ENCODE measurements at regions not wholly inside any gene's neighbourhood (a gene's known extent, or its start where the extent isn't known, plus 50 kb on each side); places are given as distances from the start of the nearest gene placed in this dataset.
"Not testable (repeated sequence)": the region's sequence is repeated elsewhere in the genome, so short reads cannot be mapped to it uniquely, and the experiment has no call there.

- Histone ChIP-seq H3K27me3 (ENCODE audit: insufficient read depth, low read length) (no peaks in the 10 kb centered on the region), H2BK12ac (ENCODE audit: low read length) (no peak overlapping the region), H3K18ac (ENCODE audit: low read length) (no peak overlapping the region), H2BK120ac (ENCODE audit: insufficient read depth, low read length, poor library complexity) (no peak overlapping the region), H3K14ac (ENCODE audit: low read length) (no peak overlapping the region), H3K4me1 (ENCODE audit: control insufficient read depth in 1 of 2, insufficient read depth in 2 of 2, low read length in 2 of 2) (peaks cover 0 to 1% of the 10 kb centered on the region in 2 experiments), H3K23ac (ENCODE audit: low read length) (no peak overlapping the region), H2AFZ (ENCODE audit: insufficient read depth, low read length, poor library complexity) (no peak overlapping the region), H4K12ac (ENCODE audit: low read depth, low read length) (no peak overlapping the region), H3K27ac (ENCODE audit: low read depth, low read length) (no peak overlapping the region), H2BK5ac (ENCODE audit: low read depth, low read length, poor library complexity) (no peak overlapping the region), H3K36me3 (ENCODE audit: control insufficient read depth in 1 of 2, insufficient read depth in 2 of 2, low read length in 2 of 2) (no peaks in the 10 kb centered on the region), H3K79me1 (ENCODE audit: low read length) (no peaks in the 10 kb centered on the region), H3K79me2 (ENCODE audit: control insufficient read depth, insufficient read depth, low read length, poor library complexity) (no peaks in the 10 kb centered on the region), H4K8ac (ENCODE audit: low read depth, low read length) (no peak overlapping the region), H3K4me2 (ENCODE audit: low read length) (no peak overlapping the region), H3K4me3 (ENCODE audit: low read depth, low read length) (no peak overlapping the region), H4K91ac (ENCODE audit: low read depth, low read length) (no peak overlapping the region), H3K4ac (ENCODE audit: low read depth, low read length) (no peak overlapping the region), H3K9me3 (ENCODE audit: insufficient read depth, low read depth, low read length) (peaks cover 5% of the 10 kb centered on the region), H3K9ac (ENCODE audit: low read length) (no peak overlapping the region), H2AK5ac (ENCODE audit: low read length) (no peak overlapping the region)
- WGBS (ENCODE audit: extremely low coverage, insufficient coverage, insufficient read length), result no CpG with 5 or more reads among the region's 8 CpGs
- no peak for DNase-seq
Observed at GRCh38 chr22:23499845-23500500, 80.1 kb downstream of the IGLL1 start.

- H3K79me1 ChIP-seq (ENCODE audit: low read length), result no peaks in the 10 kb centered on the region
- peaks cover 5% of the 10 kb centered on the region for H3K9me3 ChIP-seq (ENCODE audit: insufficient read depth, low read depth, low read length)
- DNase-seq, result no peak
- H3K23ac ChIP-seq (ENCODE audit: low read length), result no peak overlapping the region
- no peaks in the 10 kb centered on the region for H3K27me3 ChIP-seq (ENCODE audit: insufficient read depth, low read length)
- H2BK12ac ChIP-seq (ENCODE audit: low read length), result no peak overlapping the region
- H3K27ac ChIP-seq (ENCODE audit: low read depth, low read length), result no peak overlapping the region
- no peak overlapping the region for H3K4me3 ChIP-seq (ENCODE audit: low read depth, low read length)
- no peak overlapping the region for H3K9ac ChIP-seq (ENCODE audit: low read length)
- no peak overlapping the region for H3K4ac ChIP-seq (ENCODE audit: low read depth, low read length)
- no peak overlapping the region for H2AK5ac ChIP-seq (ENCODE audit: low read length)
- no peak overlapping the region for H2AFZ ChIP-seq (ENCODE audit: insufficient read depth, low read length, poor library complexity)
- H4K91ac ChIP-seq (ENCODE audit: low read depth, low read length), result no peak overlapping the region
- no peak overlapping the region for H4K8ac ChIP-seq (ENCODE audit: low read depth, low read length)
- no peak overlapping the region for H3K18ac ChIP-seq (ENCODE audit: low read length)
- H3K79me2 ChIP-seq (ENCODE audit: control insufficient read depth, insufficient read depth, low read length, poor library complexity), result no peaks in the 10 kb centered on the region
- H3K14ac ChIP-seq (ENCODE audit: low read length), result no peak overlapping the region
- no CpG with 5 or more reads among the region's 22 CpGs for WGBS (ENCODE audit: extremely low coverage, insufficient coverage, insufficient read length)
- peaks cover 0 to 1% of the 10 kb centered on the region in 2 experiments for H3K4me1 ChIP-seq (ENCODE audit: control insufficient read depth in 1 of 2, insufficient read depth in 2 of 2, low read length in 2 of 2)
- no peak overlapping the region for H4K12ac ChIP-seq (ENCODE audit: low read depth, low read length)
- no peak overlapping the region for H2BK5ac ChIP-seq (ENCODE audit: low read depth, low read length, poor library complexity)
- no peak overlapping the region for H2BK120ac ChIP-seq (ENCODE audit: insufficient read depth, low read length, poor library complexity)
- H3K36me3 ChIP-seq (ENCODE audit: control insufficient read depth in 1 of 2, insufficient read depth in 2 of 2, low read length in 2 of 2), result no peaks in the 10 kb centered on the region
- no peak overlapping the region for H3K4me2 ChIP-seq (ENCODE audit: low read length)
Observed at GRCh38 chr22:23498811-23499798, 81.0 kb downstream of the IGLL1 start.

- not testable (repeated sequence) for H4K8ac ChIP-seq (ENCODE audit: low read depth, low read length); H2BK12ac ChIP-seq (ENCODE audit: low read length); H2AFZ ChIP-seq (ENCODE audit: insufficient read depth, low read length, poor library complexity); H3K4me3 ChIP-seq (ENCODE audit: low read depth, low read length); H3K9ac ChIP-seq (ENCODE audit: low read length); H3K79me1 ChIP-seq (ENCODE audit: low read length); H3K27me3 ChIP-seq (ENCODE audit: insufficient read depth, low read length); H3K9me3 ChIP-seq (ENCODE audit: insufficient read depth, low read depth, low read length); H3K23ac ChIP-seq (ENCODE audit: low read length); H3K27ac ChIP-seq (ENCODE audit: low read depth, low read length); H3K4me2 ChIP-seq (ENCODE audit: low read length); H4K12ac ChIP-seq (ENCODE audit: low read depth, low read length); H3K4ac ChIP-seq (ENCODE audit: low read depth, low read length); H2BK120ac ChIP-seq (ENCODE audit: insufficient read depth, low read length, poor library complexity); H2AK5ac ChIP-seq (ENCODE audit: low read length); DNase-seq; H3K79me2 ChIP-seq (ENCODE audit: control insufficient read depth, insufficient read depth, low read length, poor library complexity); H4K91ac ChIP-seq (ENCODE audit: low read depth, low read length); H3K4me1 ChIP-seq (ENCODE audit: control insufficient read depth in 1 of 2, insufficient read depth in 2 of 2, low read length in 2 of 2); H3K18ac ChIP-seq (ENCODE audit: low read length); H3K36me3 ChIP-seq (ENCODE audit: control insufficient read depth in 1 of 2, insufficient read depth in 2 of 2, low read length in 2 of 2); H2BK5ac ChIP-seq (ENCODE audit: low read depth, low read length, poor library complexity); H3K14ac ChIP-seq (ENCODE audit: low read length)
- WGBS (ENCODE audit: extremely low coverage, insufficient coverage, insufficient read length), result no CpG with 5 or more reads among the region's 6 CpGs
Observed at GRCh38 chr22:23497889-23498288, 82.2 kb downstream of the IGLL1 start.

GRCh38 chr22:23497016-23497885, 82.8 kb downstream of the IGLL1 start:
- peaks cover 0 to 1% of the 10 kb centered on the region in 2 experiments for H3K4me1 ChIP-seq (ENCODE audit: control insufficient read depth in 1 of 2, insufficient read depth in 2 of 2, low read length in 2 of 2)
- no peak overlapping the region for H2BK120ac ChIP-seq (ENCODE audit: insufficient read depth, low read length, poor library complexity)
- H3K79me1 ChIP-seq (ENCODE audit: low read length), result no peaks in the 10 kb centered on the region
- H4K8ac ChIP-seq (ENCODE audit: low read depth, low read length), result no peak overlapping the region
- H3K18ac ChIP-seq (ENCODE audit: low read length), result no peak overlapping the region
- H2BK5ac ChIP-seq (ENCODE audit: low read depth, low read length, poor library complexity), result no peak overlapping the region
- H4K91ac ChIP-seq (ENCODE audit: low read depth, low read length), result no peak overlapping the region
- no peak overlapping the region for H4K12ac ChIP-seq (ENCODE audit: low read depth, low read length)
- H2AFZ ChIP-seq (ENCODE audit: insufficient read depth, low read length, poor library complexity), result no peak overlapping the region
- H3K23ac ChIP-seq (ENCODE audit: low read length), result no peak overlapping the region
- no peaks in the 10 kb centered on the region for H3K36me3 ChIP-seq (ENCODE audit: control insufficient read depth in 1 of 2, insufficient read depth in 2 of 2, low read length in 2 of 2)
- H3K14ac ChIP-seq (ENCODE audit: low read length), result no peak overlapping the region
- H3K4me3 ChIP-seq (ENCODE audit: low read depth, low read length), result no peak overlapping the region
- no peak for DNase-seq
- H3K27ac ChIP-seq (ENCODE audit: low read depth, low read length), result no peak overlapping the region
- no CpG with 5 or more reads among the region's 6 CpGs for WGBS (ENCODE audit: extremely low coverage, insufficient coverage, insufficient read length)
- H3K27me3 ChIP-seq (ENCODE audit: insufficient read depth, low read length), result no peaks in the 10 kb centered on the region
- H3K4me2 ChIP-seq (ENCODE audit: low read length), result no peak overlapping the region
- no peak overlapping the region for H3K9ac ChIP-seq (ENCODE audit: low read length)
- H2BK12ac ChIP-seq (ENCODE audit: low read length), result no peak overlapping the region
- H3K9me3 ChIP-seq (ENCODE audit: insufficient read depth, low read depth, low read length), result peaks cover 5% of the 10 kb centered on the region
- no peaks in the 10 kb centered on the region for H3K79me2 ChIP-seq (ENCODE audit: control insufficient read depth, insufficient read depth, low read length, poor library complexity)
- H3K4ac ChIP-seq (ENCODE audit: low read depth, low read length), result no peak overlapping the region
- H2AK5ac ChIP-seq (ENCODE audit: low read length), result no peak overlapping the region
